ENCODE measurements at regions not wholly inside any gene's neighbourhood (a gene's known extent, or its start where the extent isn't known, plus 50 kb on each side); places are given as distances from the start of the nearest gene placed in this dataset.

GRCh38 chr1:56160773-56161315 lies 418.5 kb downstream of the PLPP3 start:
- TF ChIP-seq POLR2A (IDR thresholded peaks at IDR 0.05; ENCODE audit: low read depth, low read length) = no peak
- no peak for TF ChIP-seq POLR2AphosphoS5 (IDR thresholded peaks at IDR 0.05; ENCODE audit: low read depth, low read length)
- no peak for TF ChIP-seq SPI1 (IDR thresholded peaks at IDR 0.05; ENCODE audit: low read depth, low read length)
- no peak for TF ChIP-seq TAF1 (IDR thresholded peaks at IDR 0.05; ENCODE audit: low read depth, low read length)
- no peak for TF ChIP-seq POU2F2 (IDR thresholded peaks at IDR 0.05; ENCODE audit: low read depth, low read length)
- no peak for TF ChIP-seq PAX5 (IDR thresholded peaks at IDR 0.05; ENCODE audit: insufficient read depth, low read length, severe bottlenecking)
